GM18519 (cell line): ENCODE measurements at regions not wholly inside any gene's neighbourhood (a gene's known extent, or its start where the extent isn't known, plus 50 kb on each side); places are given as distances from the start of the nearest gene placed in this dataset.
"Not testable (repeated sequence)": the region's sequence is repeated elsewhere in the genome, so short reads cannot be mapped to it uniquely, and the experiment has no call there.

ENCODE experiments used
- ATAC-seq: cut with Tn5 transposase; IDR thresholded peaks from one replicate; pipeline ENCODE4 v1.9.1; 2021; ENCODE audit warnings: mild to moderate bottlenecking, moderate library complexity; ENCODE audit not compliant: unreplicated experiment, low FRiP score

GRCh38 chr14:58725871-58726270 is 88.1 kb downstream of the DACT1 start:
- no peak for ATAC-seq

DNA sequence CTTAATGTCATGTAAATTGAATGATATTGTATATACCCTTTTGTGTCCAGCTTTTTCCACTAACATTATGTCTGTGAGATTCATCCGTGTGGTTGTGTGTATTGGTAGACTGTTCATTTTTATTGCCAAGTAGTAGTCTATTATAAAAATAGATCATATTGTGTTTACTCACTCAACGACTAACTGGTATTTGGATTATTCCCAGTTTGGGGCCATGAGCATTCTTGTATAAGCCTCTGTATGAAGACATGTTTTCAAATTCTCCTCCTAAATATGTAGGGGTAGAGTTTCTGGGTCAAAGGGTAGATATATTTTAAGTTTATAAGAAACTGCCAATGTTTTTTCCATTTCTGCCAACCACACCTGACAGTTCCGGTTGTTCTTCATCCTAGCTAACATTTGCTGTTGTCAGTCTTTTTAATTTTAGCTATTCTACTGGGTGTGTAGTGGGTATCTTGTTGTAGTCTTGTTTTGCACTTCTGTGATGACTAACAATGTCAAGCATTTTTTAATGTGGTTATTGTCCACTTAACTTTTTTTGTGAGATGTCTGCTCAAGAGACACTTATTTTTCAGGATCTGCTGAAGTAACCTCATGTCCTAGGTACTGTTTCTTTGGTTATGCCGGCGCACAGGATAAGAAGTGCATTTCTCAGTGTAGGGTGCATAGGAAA is 93.2 kb downstream of the DACT1 start:
- no peak for ATAC-seq

GRCh38 chr14:58731465-58732293 is 93.9 kb downstream of the DACT1 start:
- no peak for ATAC-seq

GRCh38 chr14:58732387-58732786 is 94.6 kb downstream of the DACT1 start:
- no peak for ATAC-seq

DNA sequence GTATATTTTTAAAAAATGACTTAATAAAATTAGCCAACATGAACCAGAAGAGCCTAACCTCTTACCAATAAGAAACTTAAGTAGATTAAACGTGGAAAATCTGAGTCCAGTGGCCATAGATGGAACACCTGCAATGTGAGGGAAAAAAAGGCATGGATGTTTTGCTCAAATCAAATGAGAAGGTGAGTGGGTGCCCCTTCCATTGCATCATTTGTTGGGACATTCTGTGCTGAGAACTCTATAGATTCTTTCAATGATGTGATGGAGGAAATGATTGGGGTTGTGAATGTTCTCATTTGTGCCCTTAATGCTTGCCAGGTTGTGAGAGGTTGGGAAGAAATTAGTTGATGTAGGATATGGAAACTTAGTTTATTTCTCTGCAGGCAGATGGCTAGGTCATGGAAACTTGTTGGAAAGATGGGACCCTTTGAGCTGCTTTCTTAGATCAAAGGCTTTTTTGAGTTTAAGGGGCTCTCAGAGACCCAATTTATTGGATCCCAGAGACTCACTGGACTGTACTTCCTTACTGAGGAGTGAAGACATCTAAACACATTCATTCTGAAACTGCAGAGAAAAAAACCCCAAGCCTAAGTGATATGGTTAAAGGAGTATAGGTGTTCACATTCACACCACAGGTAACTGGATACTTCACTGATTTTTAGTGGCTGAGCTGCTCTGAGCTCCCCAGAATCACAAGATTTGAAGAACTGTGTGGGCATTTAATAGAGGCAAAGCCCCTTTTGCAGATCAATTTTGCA is 95.9 kb downstream of the DACT1 start:
- peak; percentile 62 for ATAC-seq

GRCh38 chr14:58735596-58735995 is 97.8 kb downstream of the DACT1 start:
- no peak for ATAC-seq

DNA sequence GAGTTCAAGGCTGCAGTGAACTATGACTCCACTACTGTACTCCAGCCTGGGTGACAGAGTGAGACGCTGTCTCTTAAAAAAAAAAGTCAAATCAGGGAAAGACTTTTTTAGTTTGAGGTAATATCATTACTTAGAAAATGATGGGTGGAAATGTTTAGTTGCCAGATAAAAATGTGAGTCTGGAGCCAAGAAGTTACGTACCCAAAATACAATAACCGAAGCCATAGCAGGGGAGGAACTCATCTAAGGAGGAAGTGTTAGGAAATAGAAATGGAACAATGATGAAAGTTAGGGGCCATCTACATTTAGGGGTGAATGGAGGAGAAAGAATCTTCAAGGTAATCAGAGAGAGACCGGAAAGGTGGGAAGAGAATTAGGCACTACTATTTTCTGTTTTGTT is 98.8 kb downstream of the DACT1 start:
- ATAC-seq: no peak

GRCh38 chr14:58737511-58737910 is 99.7 kb downstream of the DACT1 start:
- no peak for ATAC-seq

DNA sequence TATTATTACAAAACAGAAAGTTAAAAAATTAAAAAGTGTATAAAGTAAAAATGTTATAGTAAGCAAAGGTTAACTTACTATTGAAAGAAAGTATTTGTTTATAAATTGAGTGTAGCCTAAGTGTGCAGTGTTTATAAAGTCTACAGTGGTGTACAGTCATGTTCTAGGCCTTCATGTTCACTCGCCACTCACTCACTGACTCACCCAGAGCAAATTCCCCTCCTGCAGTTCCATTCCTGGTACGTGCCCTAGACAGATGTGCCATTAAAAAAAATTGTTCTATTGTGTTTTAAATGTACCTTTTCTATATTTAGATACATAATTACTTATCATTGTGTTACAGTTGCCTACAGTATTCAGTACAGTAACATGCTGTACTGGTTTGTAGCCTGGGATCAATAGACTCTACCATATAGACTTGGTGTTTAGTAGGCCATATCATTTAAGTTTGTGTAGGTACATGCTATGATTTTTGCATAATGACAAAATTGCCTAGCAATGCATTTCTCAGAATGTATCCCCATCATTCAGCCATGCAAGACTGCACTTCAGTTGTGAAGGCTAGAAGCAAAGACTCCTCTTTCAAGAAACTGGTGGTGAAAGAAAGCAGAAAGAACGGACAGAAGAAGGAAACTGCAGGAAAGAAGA is 100.6 kb downstream of the DACT1 start:
- ATAC-seq: no peak

GRCh38 chr14:58738876-58739275 is 101.1 kb downstream of the DACT1 start:
- no peak for ATAC-seq

DNA sequence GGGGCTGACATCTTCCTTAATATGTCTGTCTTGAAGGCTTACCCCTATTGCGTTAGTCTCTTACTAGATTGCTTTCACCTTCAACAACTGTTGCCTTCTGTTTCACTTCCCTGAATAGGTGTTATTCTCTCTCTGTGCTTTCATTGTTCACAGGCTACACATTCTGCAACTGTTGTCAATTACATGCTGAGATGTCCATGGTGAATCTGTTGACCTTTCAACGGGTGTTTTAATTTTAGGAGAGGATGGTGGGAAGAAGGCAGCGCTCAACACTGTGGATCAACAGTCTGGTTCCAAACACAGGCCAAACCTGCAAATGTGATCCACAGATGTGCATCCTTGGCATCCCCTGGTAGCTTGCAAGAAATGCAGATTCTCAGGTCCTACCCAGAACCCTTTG is 101.9 kb downstream of the DACT1 start:
- ATAC-seq: peak; percentile 75

DNA sequence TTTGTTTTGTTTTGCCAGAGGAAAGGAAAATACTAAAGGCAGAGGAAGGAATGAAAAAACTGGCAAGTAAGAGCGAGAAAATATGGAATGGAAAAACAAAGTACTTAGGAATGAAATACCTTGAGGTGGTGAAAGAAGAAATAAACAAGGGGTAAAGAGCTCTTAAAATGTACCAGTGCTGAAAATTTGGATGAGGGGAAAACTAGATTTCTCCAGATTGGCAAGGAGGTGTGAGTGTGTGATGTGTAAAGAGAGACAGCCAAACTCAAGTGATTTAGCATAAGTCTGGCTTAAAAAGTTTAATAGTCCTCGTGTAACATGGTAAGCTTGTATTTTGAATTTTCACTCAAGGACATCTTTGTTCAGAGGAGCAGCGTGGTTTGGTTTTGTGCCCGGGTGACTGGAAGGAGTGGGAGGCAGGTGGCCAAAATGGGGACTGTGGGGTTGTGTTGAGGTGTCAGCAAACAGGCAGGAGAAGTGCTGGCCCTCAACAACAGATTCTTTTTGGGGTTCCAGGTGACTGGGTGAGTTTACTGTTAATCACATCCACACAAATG is 102.7 kb downstream of the DACT1 start:
- ATAC-seq: no peak

DNA sequence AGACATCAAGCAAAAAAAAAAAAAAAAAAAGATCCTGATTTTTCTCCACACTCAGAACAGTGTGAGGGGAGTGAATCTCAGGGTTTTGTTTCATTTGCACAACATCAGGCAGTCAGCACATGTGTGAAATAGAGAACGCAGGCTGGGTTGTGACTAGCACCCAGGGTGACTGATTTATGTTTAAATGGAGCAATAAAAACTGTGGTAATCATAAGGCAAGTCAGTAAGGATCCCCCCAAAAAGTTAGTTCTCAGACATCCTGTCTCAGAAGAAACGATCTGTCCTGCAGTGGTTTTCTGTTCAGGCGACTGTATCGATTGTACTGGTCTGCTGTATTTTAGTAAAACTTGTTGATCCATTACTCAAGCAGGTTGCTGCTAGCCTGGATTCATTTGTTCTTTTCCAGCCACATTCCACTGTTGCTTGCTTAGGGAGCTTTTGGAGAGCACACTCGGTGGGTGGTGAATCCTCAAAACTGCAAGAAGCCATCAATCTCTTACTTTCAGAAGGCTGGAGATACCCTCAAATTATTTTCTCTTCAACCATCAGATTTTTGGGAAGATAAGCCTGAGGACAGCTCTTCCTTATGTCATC is 107.1 kb downstream of the DACT1 start:
- ATAC-seq: no peak

DNA sequence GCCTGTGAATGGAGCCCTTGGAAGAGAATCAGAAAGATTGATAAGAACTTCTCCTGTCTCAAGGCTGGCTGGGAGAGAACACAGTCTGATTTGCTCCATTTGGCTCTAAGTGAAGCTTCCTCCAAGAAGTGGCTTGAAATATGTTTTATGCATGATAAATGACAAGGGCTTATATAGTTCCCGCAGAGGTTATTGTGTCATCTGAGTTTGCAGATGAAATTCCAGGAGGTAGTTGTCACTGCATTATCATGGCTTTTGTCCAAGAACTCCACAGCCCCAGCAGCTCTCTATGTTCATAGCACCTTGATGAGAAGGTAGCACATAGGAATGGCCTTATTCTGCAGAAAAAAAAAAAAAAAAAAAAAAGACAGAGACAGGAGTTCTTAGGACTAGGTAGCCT is 108.5 kb downstream of the DACT1 start:
- ATAC-seq: no peak

DNA sequence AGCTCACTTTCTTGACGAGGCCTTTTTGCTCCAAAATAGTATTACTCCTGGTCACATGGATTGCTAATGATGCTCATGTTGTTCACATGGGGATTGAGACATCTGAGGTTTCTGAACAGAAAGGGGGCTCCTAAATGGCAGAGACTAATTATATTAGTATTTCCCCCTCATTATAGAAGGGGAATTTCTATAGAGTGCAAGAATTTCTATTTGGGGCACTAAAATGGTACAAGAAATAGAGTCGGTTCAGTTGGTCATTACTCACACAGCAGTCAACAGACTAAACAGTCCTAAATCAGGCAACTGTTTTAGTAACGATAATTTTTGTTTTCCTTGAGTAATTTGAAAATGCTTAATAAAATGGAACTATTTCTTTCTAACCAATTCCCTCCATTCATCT is 108.9 kb downstream of the DACT1 start:
- ATAC-seq: no peak

- ATAC-seq: no peak
These were observed 109.4 kb downstream of the DACT1 start for GRCh38 chr14:58747181-58747580.

GRCh38 chr14:58748251-58748650 is 110.5 kb downstream of the DACT1 start:
- ATAC-seq: not testable (repeated sequence)

DNA sequence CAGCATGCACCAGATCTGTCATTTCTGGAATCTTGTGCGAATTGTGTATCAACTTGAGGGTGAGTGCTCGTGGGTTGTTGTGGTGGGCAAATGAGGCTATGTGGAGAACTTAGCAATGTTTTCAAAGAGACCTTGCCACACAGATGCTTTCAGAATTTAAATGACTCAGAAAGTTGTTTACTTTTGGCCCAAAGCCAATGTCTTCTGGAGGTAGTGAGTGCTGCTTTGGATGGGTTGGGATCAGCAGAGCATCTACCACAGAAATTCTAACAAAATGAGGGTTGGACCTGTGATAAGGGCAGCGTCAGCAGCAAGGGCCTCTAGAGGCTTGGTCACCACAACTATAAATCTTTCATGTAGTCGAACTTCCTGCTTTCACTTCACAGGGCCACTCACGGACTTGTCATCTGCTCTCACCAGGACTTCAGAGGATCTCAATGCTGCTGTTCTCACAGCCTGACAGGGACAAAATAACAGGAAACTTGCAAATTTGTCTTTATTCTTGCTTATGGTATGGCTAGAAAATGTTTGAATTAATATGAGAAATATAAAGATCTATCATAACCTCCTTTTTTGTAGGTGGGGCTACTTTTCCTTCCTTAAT is 111.4 kb downstream of the DACT1 start:
- peak; percentile 74 for ATAC-seq

DNA sequence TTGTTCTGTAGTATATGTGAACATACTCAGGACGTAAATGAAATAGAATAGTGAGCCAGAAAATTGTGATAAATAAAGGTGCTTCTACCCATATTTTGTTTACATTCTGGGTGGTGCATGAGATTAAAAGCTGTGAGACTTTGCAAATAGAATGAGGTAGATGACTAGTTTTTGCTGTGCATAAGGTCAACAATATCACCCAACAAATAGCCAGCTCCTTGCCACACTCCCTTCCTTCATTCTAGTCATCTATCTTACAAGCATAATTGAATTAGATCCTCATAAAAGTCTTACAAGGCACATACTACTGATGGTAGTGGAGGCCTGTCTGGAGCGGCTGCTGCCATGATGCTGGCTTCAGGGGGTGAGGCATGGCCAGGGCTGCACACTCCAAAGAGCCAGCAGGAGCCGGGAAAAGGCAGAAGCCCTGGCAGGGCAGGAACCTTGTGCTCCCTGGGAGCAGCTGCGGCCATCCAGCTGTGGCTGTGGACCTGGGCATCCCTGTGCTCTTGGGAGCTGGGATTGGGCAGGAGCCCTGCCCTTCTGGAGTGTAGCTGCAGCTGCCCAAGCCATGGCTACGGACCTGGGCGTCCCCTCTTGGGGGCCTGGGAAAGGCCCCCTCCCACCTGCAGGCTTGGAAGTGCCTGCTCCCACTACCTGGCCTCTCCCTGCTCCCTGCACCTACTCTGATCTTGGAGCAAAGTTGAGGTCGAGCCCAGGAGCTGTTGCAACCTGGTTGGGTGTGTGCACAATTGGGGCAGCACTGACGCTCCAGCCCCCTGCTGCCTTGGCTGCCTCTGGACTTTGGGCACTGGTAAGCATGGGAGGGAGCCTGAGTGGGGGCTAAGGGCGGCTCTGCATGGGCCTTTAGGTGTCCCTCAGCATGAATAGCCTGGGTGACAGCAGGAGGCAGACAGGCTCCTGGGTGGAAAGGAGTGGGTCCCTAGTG is 112.8 kb downstream of the DACT1 start:
- ATAC-seq: no peak
